ENCODE measurements at regions not wholly inside any gene's neighbourhood (a gene's known extent, or its start where the extent isn't known, plus 50 kb on each side); places are given as distances from the start of the nearest gene placed in this dataset.

GRCh38 chr4:123841447-123842121, 445.0 kb downstream of the SPRY1 start:
- H3K36me3 Mint-ChIP-seq: 0 out of 2 replicates have a peak, but pooled peaks cover 4% of the 10 kb centered on the region
- H3K27ac Mint-ChIP-seq: no peak overlapping the region
- CTCF ChIA-PET: no interaction called here
- no peaks in the 10 kb centered on the region for H3K27me3 Mint-ChIP-seq (ENCODE audit: low read depth)
- ATAC-seq (no peak), DNase-seq (ENCODE audit: low spot score) (no peak)
- no peak overlapping the region for H3K4me3 Mint-ChIP-seq
- H3K4me1 Mint-ChIP-seq: peaks cover 23% of the 10 kb centered on the region
- H3K9me3 Mint-ChIP-seq: peaks cover 19% of the 10 kb centered on the region; the same call in 1 of the 2 replicates
- TF ChIP-seq E2F4 (CRISPR knock-in tag; IDR thresholded peaks at IDR 0.05; ENCODE audit: borderline replicate concordance, low read depth) (no peak), ZNF121 (CRISPR knock-in tag; IDR thresholded peaks at IDR 0.05) (0 out of 2 replicates have a peak, but pooled peaks have one; percentile 58), SP1 (CRISPR knock-in tag; conservative IDR thresholded peaks at IDR 0.05) (no peak), ATF1 (CRISPR knock-in tag; IDR thresholded peaks at IDR 0.05) (no peak), IRF2 (CRISPR knock-in tag; IDR thresholded peaks at IDR 0.05; ENCODE audit: borderline replicate concordance, low read depth) (no peak), ZNF396 (CRISPR knock-in tag; IDR thresholded peaks at IDR 0.05; ENCODE audit: borderline replicate concordance) (no peak)
- POLR2A ChIA-PET: no interaction called here

GRCh38 chr4:123843137-123843536, 446.5 kb downstream of the SPRY1 start:
- ChIA-PET POLR2A (no interaction called here), CTCF (no interaction called here)
- TF ChIP-seq ZNF263 (CRISPR knock-in tag; IDR thresholded peaks at IDR 0.05; ENCODE audit: low read depth): no peak
- TF ChIP-seq MAX (CRISPR knock-in tag; IDR thresholded peaks at IDR 0.05): no peak
- TF ChIP-seq NR1H2 (CRISPR knock-in tag; IDR thresholded peaks at IDR 0.05): no peak
- no peak for TF ChIP-seq FOXK1 (CRISPR knock-in tag; IDR thresholded peaks at IDR 0.05)
- TF ChIP-seq FOXP4 (CRISPR knock-in tag; IDR thresholded peaks at IDR 0.05): no peak
- no peak for TF ChIP-seq USF2 (CRISPR knock-in tag; IDR thresholded peaks at IDR 0.05)
- TF ChIP-seq ATF3 (CRISPR knock-in tag; conservative IDR thresholded peaks at IDR 0.05): no peak
- no peak for TF ChIP-seq ATF6 (CRISPR knock-in tag; IDR thresholded peaks at IDR 0.05)
- no peak for TF ChIP-seq FOXJ3 (CRISPR knock-in tag; IDR thresholded peaks at IDR 0.05; ENCODE audit: borderline replicate concordance)
- no peak for ATAC-seq
- DNase-seq (ENCODE audit: low spot score): no peak
- peaks cover 19% of the 10 kb centered on the region for H3K4me1 Mint-ChIP-seq
- H3K4me3 Mint-ChIP-seq: no peak overlapping the region
- H3K27ac Mint-ChIP-seq: peak overlapping the region; percentile 55
- H3K36me3 Mint-ChIP-seq: 0 out of 2 replicates have a peak, but pooled peaks cover 4% of the 10 kb centered on the region
- H3K9me3 Mint-ChIP-seq: peaks cover 19% of the 10 kb centered on the region; the same call in 1 of the 2 replicates
- no peaks in the 10 kb centered on the region for H3K27me3 Mint-ChIP-seq (ENCODE audit: low read depth)

GRCh38 chr4:123844374-123844773, 447.8 kb downstream of the SPRY1 start:
- POLR2A ChIA-PET: no interaction called here
- CTCF ChIA-PET: no interaction called here
- DNase-seq (ENCODE audit: low spot score) (no peak), ATAC-seq (no peak; the same call in 1 of the 2 replicates)
- no peaks in the 10 kb centered on the region for H3K27me3 Mint-ChIP-seq (ENCODE audit: low read depth)
- H3K9me3 Mint-ChIP-seq: peaks cover 19% of the 10 kb centered on the region; the same call in 1 of the 2 replicates
- peaks cover 23% of the 10 kb centered on the region for H3K4me1 Mint-ChIP-seq
- H3K27ac Mint-ChIP-seq: no peak overlapping the region
- H3K4me3 Mint-ChIP-seq: no peak overlapping the region
- TF ChIP-seq PRRX2 (CRISPR knock-in tag; IDR thresholded peaks at IDR 0.05) (no peak), ERG (CRISPR knock-in tag; IDR thresholded peaks at IDR 0.05) (no peak), MAX (CRISPR knock-in tag; IDR thresholded peaks at IDR 0.05) (no peak), ZNF232 (CRISPR knock-in tag; IDR thresholded peaks at IDR 0.05) (no peak)
- 0 out of 2 replicates have a peak, but pooled peaks cover 4% of the 10 kb centered on the region for H3K36me3 Mint-ChIP-seq

Measured in WTC11 (cell line).